GM19467 (cell line): ENCODE measurements at regions not wholly inside any gene's neighbourhood (a gene's known extent, or its start where the extent isn't known, plus 50 kb on each side); places are given as distances from the start of the nearest gene placed in this dataset.

Experiments used
- ATAC-seq: cut with Tn5 transposase; IDR thresholded peaks from one replicate; pipeline ENCODE4 v1.9.1; 2021; ENCODE audit warnings: mild to moderate bottlenecking, moderate library complexity; ENCODE audit not compliant: unreplicated experiment

- ATAC-seq, result no peak
These were observed 369.1 kb downstream of the SIPA1L2 start for GRCh38 chr1:232260861-232261260.

- ATAC-seq, result no peak
These were observed 369.9 kb downstream of the SIPA1L2 start for GRCh38 chr1:232260045-232260444.

GRCh38 chr1:232259333-232259732, 370.6 kb downstream of the SIPA1L2 start:
- ATAC-seq, result no peak

- no peak for ATAC-seq
These were observed 377.3 kb downstream of the SIPA1L2 start for GRCh38 chr1:232252546-232253118.

GRCh38 chr1:232250838-232251237, 379.1 kb downstream of the SIPA1L2 start:
- no peak for ATAC-seq

- no peak for ATAC-seq
These were observed 379.8 kb downstream of the SIPA1L2 start for GRCh38 chr1:232249861-232250777.

- ATAC-seq, result no peak
These were observed 380.6 kb downstream of the SIPA1L2 start for GRCh38 chr1:232249339-232249738.

- no peak for ATAC-seq
These were observed 381.6 kb downstream of the SIPA1L2 start for GRCh38 chr1:232248276-232248820.

- no peak for ATAC-seq
These were observed 382.3 kb downstream of the SIPA1L2 start for GRCh38 chr1:232247669-232248068.

GRCh38 chr1:232244426-232244825, 385.5 kb downstream of the SIPA1L2 start:
- ATAC-seq, result no peak

- ATAC-seq, result no peak
These were observed 389.9 kb downstream of the SIPA1L2 start for GRCh38 chr1:232239998-232240397.

GRCh38 chr1:232239522-232239921, 390.4 kb downstream of the SIPA1L2 start:
- ATAC-seq, result no peak

GRCh38 chr1:232238009-232238408, 391.9 kb downstream of the SIPA1L2 start:
- no peak for ATAC-seq

- ATAC-seq, result no peak
These were observed 402.6 kb downstream of the SIPA1L2 start for GRCh38 chr1:232227306-232227705.

GRCh38 chr1:232226197-232226712, 403.7 kb downstream of the SIPA1L2 start:
- ATAC-seq, result peak; percentile 53

GRCh38 chr1:232225336-232226131, 404.4 kb downstream of the SIPA1L2 start:
- ATAC-seq, result no peak

- ATAC-seq, result no peak
These were observed 406.0 kb downstream of the SIPA1L2 start for GRCh38 chr1:232223887-232224286.

GRCh38 chr1:232223183-232223708, 406.7 kb downstream of the SIPA1L2 start:
- ATAC-seq, result no peak

- no peak for ATAC-seq
These were observed 407.3 kb downstream of the SIPA1L2 start for GRCh38 chr1:232222614-232223013.

- no peak for ATAC-seq
These were observed 408.0 kb downstream of the SIPA1L2 start for GRCh38 chr1:232221802-232222499.
